ENCODE measurements at regions not wholly inside any gene's neighbourhood (a gene's known extent, or its start where the extent isn't known, plus 50 kb on each side); places are given as distances from the start of the nearest gene placed in this dataset.

- TF ChIP-seq CTCF (IDR thresholded peaks at IDR 0.05) (no peak), POLR2A (IDR thresholded peaks at IDR 0.05) (no peak), EP300 (IDR thresholded peaks at IDR 0.05) (no peak)
These were observed 98.0 kb upstream of the LHX1 start for GRCh38 chr17:36839256-36839655.

Data from tibial nerve (tissue), 4 donors.